Esophagus muscularis mucosa (tissue), 3 donors: ENCODE measurements at regions not wholly inside any gene's neighbourhood (a gene's known extent, or its start where the extent isn't known, plus 50 kb on each side); places are given as distances from the start of the nearest gene placed in this dataset.

Experiments used
- EP300 ChIP-seq: sonication (generic); formaldehyde crosslinking; IDR thresholded peaks from one replicate; pipeline ENCODE4 v1.6.1; 2017; ENCODE audit warnings: antibody characterized with exemption
- TF ChIP-seq, protein P1 (sequence below), 3 experiments: fragments of 200-600 bp in 2 of 3; fragments of 450-650 bp in 1 of 3; sonication (generic) in 2 of 3; IDR thresholded peaks; one replicate each; pipeline ENCODE4 v1.5.1; 2017 to 2019; ENCODE audit warnings: antibody characterized with exemption in 3 of 3, mild to moderate bottlenecking in 2 of 3, moderate library complexity in 1 of 3

GRCh38 chr11:15655552-15655951, 540.8 kb downstream of the INSC start:
- TF ChIP-seq, protein P1, sequence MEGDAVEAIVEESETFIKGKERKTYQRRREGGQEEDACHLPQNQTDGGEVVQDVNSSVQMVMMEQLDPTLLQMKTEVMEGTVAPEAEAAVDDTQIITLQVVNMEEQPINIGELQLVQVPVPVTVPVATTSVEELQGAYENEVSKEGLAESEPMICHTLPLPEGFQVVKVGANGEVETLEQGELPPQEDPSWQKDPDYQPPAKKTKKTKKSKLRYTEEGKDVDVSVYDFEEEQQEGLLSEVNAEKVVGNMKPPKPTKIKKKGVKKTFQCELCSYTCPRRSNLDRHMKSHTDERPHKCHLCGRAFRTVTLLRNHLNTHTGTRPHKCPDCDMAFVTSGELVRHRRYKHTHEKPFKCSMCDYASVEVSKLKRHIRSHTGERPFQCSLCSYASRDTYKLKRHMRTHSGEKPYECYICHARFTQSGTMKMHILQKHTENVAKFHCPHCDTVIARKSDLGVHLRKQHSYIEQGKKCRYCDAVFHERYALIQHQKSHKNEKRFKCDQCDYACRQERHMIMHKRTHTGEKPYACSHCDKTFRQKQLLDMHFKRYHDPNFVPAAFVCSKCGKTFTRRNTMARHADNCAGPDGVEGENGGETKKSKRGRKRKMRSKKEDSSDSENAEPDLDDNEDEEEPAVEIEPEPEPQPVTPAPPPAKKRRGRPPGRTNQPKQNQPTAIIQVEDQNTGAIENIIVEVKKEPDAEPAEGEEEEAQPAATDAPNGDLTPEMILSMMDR (IDR thresholded peaks at IDR 0.05): no peak
- TF ChIP-seq EP300: no peak
